ENCODE measurements at regions not wholly inside any gene's neighbourhood (a gene's known extent, or its start where the extent isn't known, plus 50 kb on each side); places are given as distances from the start of the nearest gene placed in this dataset.

GRCh38 chr6:90420500-90420899 lies 123.9 kb upstream of the BACH2 start:
- no peaks in the 10 kb centered on the region; a peak in 1 of 4 replicates for H3K4me1 ChIP-seq (ENCODE audit: control insufficient read depth in 1 of 2, insufficient read depth in 2 of 2, low read depth in 1 of 2, low read length in 1 of 2)
- CTCF ChIA-PET: interaction anchor here (0.8 to 6.6 kb wide), 6 partner anchors 13 to 480 kb away, joined by 3 to 35 read pairs (median 3); no protein-coding TSS in a partner anchor

DNA sequence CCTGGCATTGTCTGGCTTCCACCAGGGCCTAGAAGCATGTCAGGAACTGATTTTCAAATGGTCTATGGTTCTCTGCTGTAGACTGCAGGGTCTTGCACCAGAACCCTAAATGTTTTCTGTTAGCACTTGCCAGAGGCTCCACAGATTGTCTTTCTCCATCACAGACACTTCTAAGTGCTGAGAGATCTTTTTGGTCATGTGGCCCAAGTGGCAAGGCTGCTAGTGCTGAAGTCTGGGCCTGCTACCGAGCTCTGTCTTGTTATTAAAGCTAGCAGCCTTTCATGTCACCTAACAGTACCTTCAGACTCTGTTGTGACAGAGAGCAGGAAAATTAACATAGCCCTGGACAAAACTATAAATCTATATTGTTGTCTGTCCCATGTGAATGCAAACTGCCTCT lies 120.7 kb upstream of the BACH2 start:
- no peaks in the 10 kb centered on the region; the same call in 1 of the 2 replicates for H3K27me3 ChIP-seq (ENCODE audit: insufficient read depth)
- no peak overlapping the region for H3K4me2 ChIP-seq
- 56% methylated on average over 1 of the region's 1 CpG for WGBS (ENCODE audit: low lambda C conversion rate)
- no peak for DNase-seq
- H3K9me2 ChIP-seq: no peaks in the 10 kb centered on the region
- ChIA-PET POLR2A (no interaction called here), CTCF (interaction anchor here (1.0 to 1.3 kb wide), 3 partner anchors 19 to 59 kb away, joined by 3 read pairs; no protein-coding TSS in a partner anchor)
- no peaks in the 10 kb centered on the region for H3K36me3 ChIP-seq (replicated peaks in 1 of 2; ENCODE audit: control insufficient read depth in 1 of 2, insufficient read depth in 2 of 2, low read length in 1 of 2)
- no peaks in the 10 kb centered on the region for H3F3A ChIP-seq (replicated peaks; ENCODE audit: insufficient read depth)
- H3K4me3 ChIP-seq (ENCODE audit: low read depth in 2 of 2, low read length in 1 of 2): no peak overlapping the region
- no peak overlapping the region for H3K9ac ChIP-seq
- H2AFZ ChIP-seq (ENCODE audit: low read depth): no peak overlapping the region
- TF ChIP-seq, protein P1, sequence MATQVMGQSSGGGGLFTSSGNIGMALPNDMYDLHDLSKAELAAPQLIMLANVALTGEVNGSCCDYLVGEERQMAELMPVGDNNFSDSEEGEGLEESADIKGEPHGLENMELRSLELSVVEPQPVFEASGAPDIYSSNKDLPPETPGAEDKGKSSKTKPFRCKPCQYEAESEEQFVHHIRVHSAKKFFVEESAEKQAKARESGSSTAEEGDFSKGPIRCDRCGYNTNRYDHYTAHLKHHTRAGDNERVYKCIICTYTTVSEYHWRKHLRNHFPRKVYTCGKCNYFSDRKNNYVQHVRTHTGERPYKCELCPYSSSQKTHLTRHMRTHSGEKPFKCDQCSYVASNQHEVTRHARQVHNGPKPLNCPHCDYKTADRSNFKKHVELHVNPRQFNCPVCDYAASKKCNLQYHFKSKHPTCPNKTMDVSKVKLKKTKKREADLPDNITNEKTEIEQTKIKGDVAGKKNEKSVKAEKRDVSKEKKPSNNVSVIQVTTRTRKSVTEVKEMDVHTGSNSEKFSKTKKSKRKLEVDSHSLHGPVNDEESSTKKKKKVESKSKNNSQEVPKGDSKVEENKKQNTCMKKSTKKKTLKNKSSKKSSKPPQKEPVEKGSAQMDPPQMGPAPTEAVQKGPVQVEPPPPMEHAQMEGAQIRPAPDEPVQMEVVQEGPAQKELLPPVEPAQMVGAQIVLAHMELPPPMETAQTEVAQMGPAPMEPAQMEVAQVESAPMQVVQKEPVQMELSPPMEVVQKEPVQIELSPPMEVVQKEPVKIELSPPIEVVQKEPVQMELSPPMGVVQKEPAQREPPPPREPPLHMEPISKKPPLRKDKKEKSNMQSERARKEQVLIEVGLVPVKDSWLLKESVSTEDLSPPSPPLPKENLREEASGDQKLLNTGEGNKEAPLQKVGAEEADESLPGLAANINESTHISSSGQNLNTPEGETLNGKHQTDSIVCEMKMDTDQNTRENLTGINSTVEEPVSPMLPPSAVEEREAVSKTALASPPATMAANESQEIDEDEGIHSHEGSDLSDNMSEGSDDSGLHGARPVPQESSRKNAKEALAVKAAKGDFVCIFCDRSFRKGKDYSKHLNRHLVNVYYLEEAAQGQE (IDR thresholded peaks at IDR 0.05; ENCODE audit: low read depth, low read length): no peak
- TF ChIP-seq YY1 (IDR thresholded peaks at IDR 0.05; ENCODE audit: low read depth): no peak
- no peak for TF ChIP-seq SMC3 (IDR thresholded peaks at IDR 0.05; ENCODE audit: low read depth, low read length)
- TF ChIP-seq RXRA (IDR thresholded peaks at IDR 0.05; ENCODE audit: borderline replicate concordance, low read depth): no peak
- TF ChIP-seq NFIC (IDR thresholded peaks at IDR 0.05; ENCODE audit: borderline replicate concordance): no peak
- no peaks in the 10 kb centered on the region for H3K79me2 ChIP-seq (ENCODE audit: insufficient read depth)
- peaks cover 0 to 10% of the 10 kb centered on the region in 2 experiments; a peak in 1 of 4 replicates for H3K4me1 ChIP-seq (ENCODE audit: control insufficient read depth in 1 of 2, insufficient read depth in 2 of 2, low read depth in 1 of 2, low read length in 1 of 2)
- H3K27ac ChIP-seq (ENCODE audit: low read depth in 2 of 2, low read length in 1 of 2): no peak overlapping the region
- H3K9me3 ChIP-seq: no peaks in the 10 kb centered on the region
- H4K20me1 ChIP-seq (ENCODE audit: insufficient read depth): no peaks in the 10 kb centered on the region

More at GRCh38 chr6:90420500-90420899, 123.9 kb upstream of the BACH2 start:
- Histone ChIP-seq H4K20me1 (ENCODE audit: insufficient read depth) (no peaks in the 10 kb centered on the region), H3K36me3 (replicated peaks in 1 of 2; ENCODE audit: control insufficient read depth in 1 of 2, insufficient read depth in 2 of 2, low read length in 1 of 2) (no peaks in the 10 kb centered on the region), H3K4me2 (no peak overlapping the region), H2AFZ (ENCODE audit: low read depth) (no peak overlapping the region), H3K9me2 (no peaks in the 10 kb centered on the region), H3F3A (replicated peaks; ENCODE audit: insufficient read depth) (no peaks in the 10 kb centered on the region), H3K27me3 (ENCODE audit: insufficient read depth) (no peaks in the 10 kb centered on the region; the same call in 1 of the 2 replicates), H3K9ac (no peak overlapping the region), H3K79me2 (ENCODE audit: insufficient read depth) (no peaks in the 10 kb centered on the region), H3K4me3 (ENCODE audit: low read depth in 2 of 2, low read length in 1 of 2) (no peak overlapping the region), H3K27ac (ENCODE audit: low read depth in 2 of 2, low read length in 1 of 2) (no peak overlapping the region), H3K9me3 (no peaks in the 10 kb centered on the region)
- DNase-seq: no peak
- WGBS (ENCODE audit: low lambda C conversion rate): 62% methylated on average over 6 of the region's 6 CpGs
- TF ChIP-seq, protein P2, sequence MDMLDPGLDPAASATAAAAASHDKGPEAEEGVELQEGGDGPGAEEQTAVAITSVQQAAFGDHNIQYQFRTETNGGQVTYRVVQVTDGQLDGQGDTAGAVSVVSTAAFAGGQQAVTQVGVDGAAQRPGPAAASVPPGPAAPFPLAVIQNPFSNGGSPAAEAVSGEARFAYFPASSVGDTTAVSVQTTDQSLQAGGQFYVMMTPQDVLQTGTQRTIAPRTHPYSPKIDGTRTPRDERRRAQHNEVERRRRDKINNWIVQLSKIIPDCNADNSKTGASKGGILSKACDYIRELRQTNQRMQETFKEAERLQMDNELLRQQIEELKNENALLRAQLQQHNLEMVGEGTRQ (IDR thresholded peaks at IDR 0.05; ENCODE audit: borderline replicate concordance, low read depth, low read length): no peak
- TF ChIP-seq SMC3 (IDR thresholded peaks at IDR 0.05; ENCODE audit: low read depth, low read length): no peak
- TF ChIP-seq, protein P1 (IDR thresholded peaks at IDR 0.05; ENCODE audit: low read depth, low read length): peak; percentile 85
- no peak for TF ChIP-seq JUND (IDR thresholded peaks at IDR 0.05)
- POLR2A ChIA-PET: no interaction called here
